Activated T-helper 2 cell treated with anti-CD3 and anti-CD28 coated beads, Interferon-gamma antibody, Interleukin-2, Interleukin-4, amounts not matched to agents 10 μg/mL and 5 μg/mL and 100 μg/mL, durations not matched to agents 14 hours and 24 hours and 36 hours (primary cell): ENCODE measurements at regions not wholly inside any gene's neighbourhood (a gene's known extent, or its start where the extent isn't known, plus 50 kb on each side); places are given as distances from the start of the nearest gene placed in this dataset.
"Not testable (repeated sequence)": the region's sequence is repeated elsewhere in the genome, so short reads cannot be mapped to it uniquely, and the experiment has no call there.

Experiments used
- DNase-seq: peaks from one replicate; pipeline ENCODE4 v3.0.0; 2021; ENCODE audit warnings: low spot score
- H3K27ac Mint-ChIP-seq: one replicate; pipeline ENCODE4 v1.8.0; 2021; ENCODE audit warnings: mixed read lengths
- H3K27me3 Mint-ChIP-seq: one replicate; pipeline ENCODE4 v1.8.0; 2021; ENCODE audit warnings: low read depth, mixed read lengths
- H3K36me3 Mint-ChIP-seq: one replicate; pipeline ENCODE4 v1.8.0; 2021; ENCODE audit warnings: low read depth, mixed read lengths
- H3K4me1 Mint-ChIP-seq: one replicate; pipeline ENCODE4 v1.8.0; 2021; ENCODE audit warnings: low read depth, mixed read lengths
- H3K4me3 Mint-ChIP-seq: one replicate; pipeline ENCODE4 v1.8.0; 2021; ENCODE audit warnings: low read depth, mild to moderate bottlenecking, moderate library complexity, mixed read lengths
- H3K9me3 Mint-ChIP-seq: one replicate; pipeline ENCODE4 v1.8.0; 2021; ENCODE audit warnings: mixed read lengths
- intact Hi-C: fragments of 100-400 bp; cut with micrococcal nuclease; formaldehyde crosslinking; loops from one replicate; pipeline ENCODE4 v1.15.1; 2023

- Mint-ChIP-seq H3K9me3 (no peaks in the 10 kb centered on the region), H3K27me3 (no peaks in the 10 kb centered on the region), H3K27ac (no peak overlapping the region), H3K36me3 (peaks cover 45% of the 10 kb centered on the region), H3K4me3 (no peak overlapping the region), H3K4me1 (no peaks in the 10 kb centered on the region)
- intact Hi-C loops: no loop called here
- no peak for DNase-seq
Observed at GRCh38 chr6:144776031-144776819, 491.1 kb downstream of the UTRN start.

- DNase-seq: no peak
- H3K9me3 Mint-ChIP-seq: no peaks in the 10 kb centered on the region
- H3K4me3 Mint-ChIP-seq: no peak overlapping the region
- no peak overlapping the region for H3K27ac Mint-ChIP-seq
- H3K27me3 Mint-ChIP-seq: no peaks in the 10 kb centered on the region
- peaks cover 51% of the 10 kb centered on the region for H3K36me3 Mint-ChIP-seq
- intact Hi-C loops: no loop called here
- H3K4me1 Mint-ChIP-seq: no peaks in the 10 kb centered on the region
Observed at GRCh38 chr6:144777249-144777648, 492.1 kb downstream of the UTRN start.

- Mint-ChIP-seq H3K9me3 (no peaks in the 10 kb centered on the region), H3K27ac (no peak overlapping the region), H3K36me3 (peaks cover 48% of the 10 kb centered on the region), H3K27me3 (no peaks in the 10 kb centered on the region), H3K4me1 (peaks cover 2% of the 10 kb centered on the region), H3K4me3 (no peak overlapping the region)
- intact Hi-C loops: no loop called here
- no peak for DNase-seq
Observed at GRCh38 chr6:144778056-144778455, 492.9 kb downstream of the UTRN start.

GRCh38 chr6:144778773-144779492, 493.8 kb downstream of the UTRN start:
- H3K27me3 Mint-ChIP-seq: no peaks in the 10 kb centered on the region
- intact Hi-C loops: no loop called here
- H3K9me3 Mint-ChIP-seq: no peaks in the 10 kb centered on the region
- no peak for DNase-seq
- H3K4me1 Mint-ChIP-seq: peaks cover 2% of the 10 kb centered on the region
- H3K36me3 Mint-ChIP-seq: peaks cover 40% of the 10 kb centered on the region
- no peak overlapping the region for H3K27ac Mint-ChIP-seq
- H3K4me3 Mint-ChIP-seq: no peak overlapping the region

- no peaks in the 10 kb centered on the region for H3K9me3 Mint-ChIP-seq
- intact Hi-C loops: loop anchor here (5.0 kb wide), 1 partner anchor 195 kb away; no protein-coding TSS in a partner anchor
- H3K27me3 Mint-ChIP-seq: no peaks in the 10 kb centered on the region
- H3K36me3 Mint-ChIP-seq: peaks cover 18% of the 10 kb centered on the region
- no peak for DNase-seq
- H3K4me3 Mint-ChIP-seq: no peak overlapping the region
- H3K27ac Mint-ChIP-seq: no peak overlapping the region
- peaks cover 2% of the 10 kb centered on the region for H3K4me1 Mint-ChIP-seq
Observed at GRCh38 chr6:144781836-144782235, 496.7 kb downstream of the UTRN start.

GRCh38 chr6:144782634-144783033, 497.5 kb downstream of the UTRN start:
- DNase-seq: no peak
- peaks cover 2% of the 10 kb centered on the region for H3K4me1 Mint-ChIP-seq
- no peak overlapping the region for H3K4me3 Mint-ChIP-seq
- H3K9me3 Mint-ChIP-seq: no peaks in the 10 kb centered on the region
- intact Hi-C loops: loop anchor here (5.0 kb wide), 1 partner anchor 195 kb away; no protein-coding TSS in a partner anchor
- no peaks in the 10 kb centered on the region for H3K27me3 Mint-ChIP-seq
- H3K36me3 Mint-ChIP-seq: peaks cover 17% of the 10 kb centered on the region
- no peak overlapping the region for H3K27ac Mint-ChIP-seq

- Mint-ChIP-seq H3K36me3 (peaks cover 19% of the 10 kb centered on the region), H3K4me3 (no peak overlapping the region), H3K27ac (no peak overlapping the region), H3K9me3 (no peaks in the 10 kb centered on the region), H3K27me3 (no peaks in the 10 kb centered on the region), H3K4me1 (peaks cover 2% of the 10 kb centered on the region)
- no peak for DNase-seq
- intact Hi-C loops: no loop called here
Observed at GRCh38 chr6:144785056-144785455, 499.9 kb downstream of the UTRN start.

- Mint-ChIP-seq H3K9me3 (no peaks in the 10 kb centered on the region), H3K4me3 (no peak overlapping the region), H3K27ac (no peak overlapping the region), H3K36me3 (peaks cover 16% of the 10 kb centered on the region), H3K27me3 (no peaks in the 10 kb centered on the region), H3K4me1 (peaks cover 2% of the 10 kb centered on the region)
- intact Hi-C loops: no loop called here
- no peak for DNase-seq
Observed at GRCh38 chr6:144786825-144787224, 501.7 kb downstream of the UTRN start.

- DNase-seq: no peak
- Mint-ChIP-seq H3K4me1 (no peaks in the 10 kb centered on the region), H3K27me3 (no peaks in the 10 kb centered on the region), H3K4me3 (no peak overlapping the region), H3K27ac (no peak overlapping the region), H3K36me3 (peaks cover 61% of the 10 kb centered on the region), H3K9me3 (no peaks in the 10 kb centered on the region)
- intact Hi-C loops: no loop called here
Observed at GRCh38 chr6:144793744-144794143, 508.6 kb downstream of the UTRN start.

- intact Hi-C loops, H3K9me3 Mint-ChIP-seq, H3K27me3 Mint-ChIP-seq, H3K4me1 Mint-ChIP-seq, H3K4me3 Mint-ChIP-seq, DNase-seq, H3K27ac Mint-ChIP-seq: not testable (repeated sequence)
- H3K36me3 Mint-ChIP-seq: peaks cover 68% of the 10 kb centered on the region
Observed at GRCh38 chr6:144795022-144795421, 509.9 kb downstream of the UTRN start.

GRCh38 chr6:144796070-144796469, 510.9 kb downstream of the UTRN start:
- H3K9me3 Mint-ChIP-seq: no peaks in the 10 kb centered on the region
- intact Hi-C loops: no loop called here
- no peaks in the 10 kb centered on the region for H3K27me3 Mint-ChIP-seq
- DNase-seq: no peak
- no peak overlapping the region for H3K4me3 Mint-ChIP-seq
- no peak overlapping the region for H3K27ac Mint-ChIP-seq
- no peaks in the 10 kb centered on the region for H3K4me1 Mint-ChIP-seq
- H3K36me3 Mint-ChIP-seq: peaks cover 71% of the 10 kb centered on the region

- intact Hi-C loops: no loop called here
- H3K27me3 Mint-ChIP-seq: no peaks in the 10 kb centered on the region
- no peaks in the 10 kb centered on the region for H3K4me1 Mint-ChIP-seq
- no peak overlapping the region for H3K27ac Mint-ChIP-seq
- H3K36me3 Mint-ChIP-seq: peaks cover 67% of the 10 kb centered on the region
- no peaks in the 10 kb centered on the region for H3K9me3 Mint-ChIP-seq
- H3K4me3 Mint-ChIP-seq: no peak overlapping the region
- DNase-seq: no peak
Observed at GRCh38 chr6:144797881-144798589, 512.9 kb downstream of the UTRN start.
